ENCODE measurements at regions not wholly inside any gene's neighbourhood (a gene's known extent, or its start where the extent isn't known, plus 50 kb on each side); places are given as distances from the start of the nearest gene placed in this dataset.

DNA sequence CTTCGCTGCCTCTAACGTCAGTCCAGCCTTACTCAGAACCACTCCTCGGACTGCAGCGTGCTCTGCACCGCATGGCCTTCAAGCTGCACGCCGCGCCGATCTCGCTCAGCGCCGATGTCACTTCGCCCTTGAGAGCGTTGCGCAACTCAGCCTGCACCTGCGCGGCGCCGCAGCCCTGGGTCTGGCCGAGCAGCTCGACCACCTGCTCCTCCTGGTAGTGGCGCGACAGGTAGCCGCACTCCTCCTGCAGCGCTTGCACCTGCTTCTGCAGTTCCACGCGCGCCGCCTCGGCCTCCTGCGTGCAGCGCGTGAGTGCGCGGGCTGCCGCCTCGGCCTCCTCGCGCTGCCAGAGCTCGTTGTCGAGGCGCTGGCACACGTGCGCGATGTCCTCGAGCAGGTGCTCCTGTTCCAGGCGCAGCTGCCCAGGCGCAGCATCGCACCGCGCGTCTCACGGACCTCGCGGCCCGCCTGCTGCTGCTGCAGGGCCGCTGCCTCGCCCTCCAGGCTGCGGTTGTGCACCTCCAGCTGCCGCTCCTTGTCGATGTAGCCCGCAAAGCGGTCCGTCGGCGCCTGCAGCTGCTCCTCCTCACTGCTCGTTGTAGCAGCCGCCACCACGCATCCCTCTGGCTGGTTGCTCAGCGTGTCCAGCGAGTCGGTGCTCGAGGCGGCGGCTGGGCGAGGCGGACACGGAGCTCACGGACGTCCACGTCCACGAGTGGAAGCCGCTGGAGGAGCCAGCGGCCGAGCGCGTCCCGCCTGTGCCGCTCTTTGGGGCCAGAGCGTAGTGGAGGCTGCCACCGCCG, 380.6 kb upstream of the CHD6 start:
- Mint-ChIP-seq H3K4me3 (no peak overlapping the region), H3K4me1 (no peaks in the 10 kb centered on the region), H3K9me3 (no peaks in the 10 kb centered on the region), H3K27ac (no peak overlapping the region), H3K27me3 (ENCODE audit: insufficient read depth) (peaks cover 12% of the 10 kb centered on the region), H3K36me3 (ENCODE audit: low read depth) (no peaks in the 10 kb centered on the region)
- Histone ChIP-seq H3K9me3 (ENCODE audit: control insufficient read depth, low read length) (no peaks in the 10 kb centered on the region), H3K9ac (ENCODE audit: extremely low read depth, low read length, poor library complexity, severe bottlenecking) (no peak overlapping the region), H3K27ac (ENCODE audit: low read depth, low read length) (no peak overlapping the region), H3K4me3 (ENCODE audit: low read length) (no peak overlapping the region), H3K36me3 (ENCODE audit: control insufficient read depth, insufficient read depth, low read length) (no peaks in the 10 kb centered on the region), H3K27me3 (ENCODE audit: control insufficient read depth, insufficient read depth, low read length, poor library complexity, severe bottlenecking) (no peaks in the 10 kb centered on the region), H3K4me1 (ENCODE audit: control insufficient read depth, insufficient read depth, low read length) (no peaks in the 10 kb centered on the region)
- WGBS, 2 experiments (ENCODE audit: insufficient coverage in 1 of 2, insufficient read length in 1 of 2), result 95 to 97% methylated on average over 78 to 92 of the region's 92 CpGs
- no peak for DNase-seq
- TF ChIP-seq CTCF (conservative IDR thresholded peaks at IDR 0.05), result no peak

GRCh38 chr20:41996951-41997350, 378.8 kb upstream of the CHD6 start:
- Histone ChIP-seq H3K4me3 (ENCODE audit: low read length) (no peak overlapping the region), H3K27me3 (ENCODE audit: control insufficient read depth, insufficient read depth, low read length, poor library complexity, severe bottlenecking) (no peaks in the 10 kb centered on the region), H3K9me3 (ENCODE audit: control insufficient read depth, low read length) (no peaks in the 10 kb centered on the region), H3K4me1 (ENCODE audit: control insufficient read depth, insufficient read depth, low read length) (no peaks in the 10 kb centered on the region), H3K36me3 (ENCODE audit: control insufficient read depth, insufficient read depth, low read length) (no peaks in the 10 kb centered on the region), H3K27ac (ENCODE audit: low read depth, low read length) (no peak overlapping the region), H3K9ac (ENCODE audit: extremely low read depth, low read length, poor library complexity, severe bottlenecking) (no peak overlapping the region)
- Mint-ChIP-seq H3K9me3 (no peaks in the 10 kb centered on the region), H3K27me3 (ENCODE audit: insufficient read depth) (peaks cover 12% of the 10 kb centered on the region), H3K27ac (no peak overlapping the region), H3K4me3 (no peak overlapping the region), H3K4me1 (no peaks in the 10 kb centered on the region), H3K36me3 (ENCODE audit: low read depth) (no peaks in the 10 kb centered on the region)
- no peak for TF ChIP-seq CTCF (conservative IDR thresholded peaks at IDR 0.05)
- 91 to 95% methylated on average over 3 of the region's 3 CpGs for WGBS, 2 experiments (ENCODE audit: insufficient coverage in 1 of 2, insufficient read length in 1 of 2)
- DNase-seq, result no peak

GRCh38 chr20:41992481-41992880, 374.3 kb upstream of the CHD6 start:
- Histone ChIP-seq H3K36me3 (ENCODE audit: control insufficient read depth, insufficient read depth, low read length) (no peaks in the 10 kb centered on the region), H3K27ac (ENCODE audit: low read depth, low read length) (no peak overlapping the region), H3K27me3 (ENCODE audit: control insufficient read depth, insufficient read depth, low read length, poor library complexity, severe bottlenecking) (no peaks in the 10 kb centered on the region), H3K4me3 (ENCODE audit: low read length) (no peak overlapping the region), H3K9me3 (ENCODE audit: control insufficient read depth, low read length) (no peaks in the 10 kb centered on the region), H3K4me1 (ENCODE audit: control insufficient read depth, insufficient read depth, low read length) (no peaks in the 10 kb centered on the region), H3K9ac (ENCODE audit: extremely low read depth, low read length, poor library complexity, severe bottlenecking) (no peak overlapping the region)
- Mint-ChIP-seq H3K4me1 (no peaks in the 10 kb centered on the region), H3K9me3 (no peaks in the 10 kb centered on the region), H3K36me3 (ENCODE audit: low read depth) (no peaks in the 10 kb centered on the region), H3K4me3 (no peak overlapping the region), H3K27me3 (ENCODE audit: insufficient read depth) (no peaks in the 10 kb centered on the region), H3K27ac (no peak overlapping the region)
- TF ChIP-seq CTCF (conservative IDR thresholded peaks at IDR 0.05), result no peak
- no peak for DNase-seq
- WGBS, 2 experiments (ENCODE audit: insufficient coverage in 1 of 2, insufficient read length in 1 of 2), result 85 to 100% methylated on average over 1 to 4 of the region's 4 CpGs

Measured in endodermal cell (in vitro differentiated cells).